Ascending aorta (tissue), 2 donors: ENCODE measurements at regions not wholly inside any gene's neighbourhood (a gene's known extent, or its start where the extent isn't known, plus 50 kb on each side); places are given as distances from the start of the nearest gene placed in this dataset.

Experiments used
- DNase-seq, 2 donors: peaks; one replicate each; pipeline ENCODE4 v3.0.0-alpha.2; 2019; ENCODE audit warnings: low spot score in 2 of 2
- H3K27ac ChIP-seq, 2 donors: fragments of 200-600 bp; sonication (generic); one replicate each; pipeline ENCODE4 v1.5.1; 2016 to 2017; ENCODE audit warnings: mild to moderate bottlenecking in 1 of 2
- H3K27me3 ChIP-seq: fragments of 200-600 bp; sonication (generic); one replicate; pipeline ENCODE4 v1.5.1; 2017
- H3K36me3 ChIP-seq, 2 donors: fragments of 200-600 bp; sonication (generic); one replicate each; pipeline ENCODE4 v1.5.1; 2016
- H3K4me1 ChIP-seq, 2 donors: fragments of 200-600 bp; sonication (generic); one replicate each; pipeline ENCODE4 v1.5.1; 2016 to 2017; ENCODE audit warnings: mild to moderate bottlenecking in 1 of 2
- H3K4me3 ChIP-seq, 2 donors: fragments of 200-600 bp; sonication (generic); one replicate each; pipeline ENCODE4 v1.5.1; 2016 to 2017; ENCODE audit warnings: mild to moderate bottlenecking in 1 of 2
- H3K9me3 ChIP-seq, 2 donors: fragments of 200-600 bp; sonication (generic); one replicate each; pipeline ENCODE4 v1.5.1; 2016
- intact Hi-C: fragments of 100-400 bp; cut with DNase I; formaldehyde crosslinking; loops from one replicate; pipeline ENCODE4 v1.15.1; 2023
- TF ChIP-seq, protein P1 (sequence below), 3 experiments: fragments of 200-600 bp in 2 of 3; fragments of 450-650 bp in 1 of 3; sonication (generic) in 2 of 3; IDR thresholded peaks; one replicate each; pipeline ENCODE4 v1.5.1; 2016 to 2019; ENCODE audit warnings: antibody characterized with exemption in 3 of 3, mild to moderate bottlenecking in 1 of 3, moderate library complexity in 1 of 3

DNA sequence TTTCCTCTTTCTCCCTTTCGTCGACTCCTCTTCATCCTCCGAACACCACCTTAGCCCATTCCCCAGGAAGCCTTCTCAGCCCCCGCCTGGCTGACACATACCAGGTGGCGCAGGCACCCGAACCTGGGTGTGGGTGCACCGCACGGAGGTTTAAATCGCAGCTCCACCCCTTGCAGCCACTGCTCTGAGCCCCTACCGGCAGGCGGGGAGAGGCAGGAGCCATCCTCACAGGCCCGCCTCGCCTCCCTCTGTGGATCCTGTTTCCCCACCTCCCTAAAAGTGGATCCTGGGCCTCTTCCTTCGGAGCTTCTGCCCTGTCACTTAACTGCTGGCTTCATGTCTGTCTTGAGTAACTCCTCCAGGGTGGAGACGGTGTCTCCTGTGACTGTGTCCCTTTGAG, 110.7 kb downstream of the OLFM1 start:
- Histone ChIP-seq H3K36me3 (no peaks in the 10 kb centered on the region), H3K4me1 (no peaks in the 10 kb centered on the region), H3K27me3 (no peaks in the 10 kb centered on the region), H3K4me3 (no peak overlapping the region), H3K9me3 (no peaks in the 10 kb centered on the region), H3K27ac (no peak overlapping the region)
- intact Hi-C loops: no loop called here
- no peak for DNase-seq
- TF ChIP-seq, protein P1, sequence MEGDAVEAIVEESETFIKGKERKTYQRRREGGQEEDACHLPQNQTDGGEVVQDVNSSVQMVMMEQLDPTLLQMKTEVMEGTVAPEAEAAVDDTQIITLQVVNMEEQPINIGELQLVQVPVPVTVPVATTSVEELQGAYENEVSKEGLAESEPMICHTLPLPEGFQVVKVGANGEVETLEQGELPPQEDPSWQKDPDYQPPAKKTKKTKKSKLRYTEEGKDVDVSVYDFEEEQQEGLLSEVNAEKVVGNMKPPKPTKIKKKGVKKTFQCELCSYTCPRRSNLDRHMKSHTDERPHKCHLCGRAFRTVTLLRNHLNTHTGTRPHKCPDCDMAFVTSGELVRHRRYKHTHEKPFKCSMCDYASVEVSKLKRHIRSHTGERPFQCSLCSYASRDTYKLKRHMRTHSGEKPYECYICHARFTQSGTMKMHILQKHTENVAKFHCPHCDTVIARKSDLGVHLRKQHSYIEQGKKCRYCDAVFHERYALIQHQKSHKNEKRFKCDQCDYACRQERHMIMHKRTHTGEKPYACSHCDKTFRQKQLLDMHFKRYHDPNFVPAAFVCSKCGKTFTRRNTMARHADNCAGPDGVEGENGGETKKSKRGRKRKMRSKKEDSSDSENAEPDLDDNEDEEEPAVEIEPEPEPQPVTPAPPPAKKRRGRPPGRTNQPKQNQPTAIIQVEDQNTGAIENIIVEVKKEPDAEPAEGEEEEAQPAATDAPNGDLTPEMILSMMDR (IDR thresholded peaks at IDR 0.05): no peak

DNA sequence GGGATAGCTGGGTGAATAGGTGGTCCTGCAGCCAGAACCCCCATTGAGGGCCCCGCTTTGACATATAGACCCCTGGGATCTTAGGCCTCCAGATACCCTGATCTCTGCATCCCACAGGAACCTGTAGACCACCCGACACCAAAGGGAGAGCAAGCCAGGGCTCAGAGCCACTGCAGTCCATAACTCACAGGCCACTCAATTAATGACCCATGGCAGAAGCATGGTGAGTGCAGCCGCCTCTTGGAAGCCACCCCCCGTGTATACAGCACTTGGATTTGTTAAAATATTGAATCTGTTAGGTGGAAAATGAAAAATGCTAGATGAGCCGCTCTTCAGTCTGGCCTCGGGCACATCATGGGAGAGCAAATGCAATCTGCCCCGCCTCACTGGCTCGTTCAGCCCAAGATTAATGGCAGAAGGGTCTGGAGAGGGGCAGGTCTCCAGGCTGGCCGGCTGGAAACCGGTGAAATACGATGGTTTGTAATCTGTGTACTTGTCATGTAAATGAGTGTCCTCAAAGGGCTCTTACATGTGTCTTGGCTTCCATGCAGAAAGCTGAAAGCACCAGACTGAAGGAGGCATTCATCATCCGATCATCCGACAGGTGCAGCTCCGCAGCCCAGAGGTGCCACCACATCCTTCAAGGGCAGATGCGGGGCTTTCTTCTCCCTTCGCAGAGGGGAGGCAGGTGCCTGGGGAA, 111.3 kb downstream of the OLFM1 start:
- DNase-seq: no peak
- no peaks in the 10 kb centered on the region for H3K4me1 ChIP-seq
- no peaks in the 10 kb centered on the region for H3K9me3 ChIP-seq
- H3K27ac ChIP-seq: no peak overlapping the region
- no peak overlapping the region for H3K4me3 ChIP-seq
- intact Hi-C loops: no loop called here
- no peaks in the 10 kb centered on the region for H3K27me3 ChIP-seq
- no peaks in the 10 kb centered on the region for H3K36me3 ChIP-seq
- TF ChIP-seq, protein P1 (IDR thresholded peaks at IDR 0.05): no peak

DNA sequence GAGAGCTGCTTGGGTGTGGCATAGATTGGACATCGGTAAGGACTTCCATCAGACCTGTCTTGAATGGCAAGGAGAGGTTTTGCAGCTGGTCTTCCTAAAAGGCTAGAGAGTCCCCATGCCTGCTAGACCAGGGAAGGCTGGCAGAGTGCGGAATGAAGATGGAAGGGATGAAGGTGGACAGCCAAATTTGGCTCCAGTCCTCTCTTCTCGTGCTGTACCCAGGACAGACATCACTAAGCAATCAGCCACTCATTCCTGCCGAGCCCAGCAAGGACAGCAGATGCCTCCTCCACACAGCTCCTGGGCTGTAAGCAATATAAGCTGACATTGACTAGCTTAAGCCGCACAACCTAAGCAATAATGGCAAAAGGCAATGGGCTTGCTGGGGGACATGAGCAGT, 112.0 kb downstream of the OLFM1 start:
- Histone ChIP-seq H3K4me3 (no peak overlapping the region), H3K27ac (no peak overlapping the region), H3K4me1 (no peaks in the 10 kb centered on the region), H3K27me3 (no peaks in the 10 kb centered on the region), H3K36me3 (no peaks in the 10 kb centered on the region), H3K9me3 (no peaks in the 10 kb centered on the region)
- intact Hi-C loops: no loop called here
- TF ChIP-seq, protein P1 (IDR thresholded peaks at IDR 0.05): no peak
- DNase-seq: no peak

DNA sequence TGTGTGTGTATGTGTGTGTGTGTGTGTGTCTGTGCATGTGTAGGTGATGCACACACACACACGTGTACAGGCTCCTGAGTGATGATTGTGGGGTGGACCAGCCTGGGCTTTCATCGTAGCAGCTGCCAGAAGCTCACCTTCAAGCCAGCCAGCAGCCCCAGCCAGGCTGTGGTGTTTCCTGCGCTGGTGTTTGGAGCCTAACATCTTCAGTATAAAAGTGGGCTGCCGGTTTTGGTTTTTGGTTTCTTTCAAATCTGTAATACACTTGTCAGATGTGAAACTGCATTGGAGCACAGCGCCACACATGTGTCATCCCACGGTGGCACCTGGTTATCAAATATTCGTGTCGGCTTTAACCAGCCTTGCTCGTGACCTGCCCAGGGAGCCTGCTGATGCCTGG, 114.2 kb downstream of the OLFM1 start:
- no peaks in the 10 kb centered on the region for H3K27me3 ChIP-seq

DNA sequence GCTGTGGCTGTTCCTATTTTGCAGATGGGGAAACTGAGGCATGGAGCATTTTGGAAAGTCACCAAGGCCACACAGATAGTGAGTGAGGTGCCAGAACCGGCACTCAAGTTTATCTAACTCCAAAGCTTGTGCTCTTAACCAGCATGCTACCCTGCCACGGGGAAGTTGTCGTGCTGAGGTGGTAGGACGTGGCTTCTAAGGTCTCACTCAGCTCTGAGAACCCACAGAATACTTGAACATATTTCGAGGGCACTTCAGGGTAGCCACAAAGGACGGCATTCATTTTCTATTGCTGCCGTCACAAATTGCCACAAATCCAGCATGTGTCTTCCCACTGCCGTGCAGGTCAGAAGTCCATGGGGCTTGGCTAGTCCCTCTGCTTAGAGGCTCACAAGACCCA, 116.7 kb downstream of the OLFM1 start:
- no peak for DNase-seq
- TF ChIP-seq, protein P1 (IDR thresholded peaks at IDR 0.05): no peak
- Histone ChIP-seq H3K4me3 (no peak overlapping the region), H3K9me3 (no peaks in the 10 kb centered on the region), H3K27ac (no peak overlapping the region), H3K4me1 (no peaks in the 10 kb centered on the region), H3K36me3 (no peaks in the 10 kb centered on the region), H3K27me3 (no peaks in the 10 kb centered on the region)
- intact Hi-C loops: no loop called here

More for the DNA sequence above, 114.2 kb downstream of the OLFM1 start:
- H3K36me3 ChIP-seq: no peaks in the 10 kb centered on the region
- intact Hi-C loops: no loop called here
- H3K4me1 ChIP-seq: no peaks in the 10 kb centered on the region
- no peak for DNase-seq
- no peak overlapping the region for H3K4me3 ChIP-seq
- H3K27ac ChIP-seq: no peak overlapping the region
- H3K9me3 ChIP-seq: no peaks in the 10 kb centered on the region
- TF ChIP-seq, protein P1 (IDR thresholded peaks at IDR 0.05): no peak

DNA sequence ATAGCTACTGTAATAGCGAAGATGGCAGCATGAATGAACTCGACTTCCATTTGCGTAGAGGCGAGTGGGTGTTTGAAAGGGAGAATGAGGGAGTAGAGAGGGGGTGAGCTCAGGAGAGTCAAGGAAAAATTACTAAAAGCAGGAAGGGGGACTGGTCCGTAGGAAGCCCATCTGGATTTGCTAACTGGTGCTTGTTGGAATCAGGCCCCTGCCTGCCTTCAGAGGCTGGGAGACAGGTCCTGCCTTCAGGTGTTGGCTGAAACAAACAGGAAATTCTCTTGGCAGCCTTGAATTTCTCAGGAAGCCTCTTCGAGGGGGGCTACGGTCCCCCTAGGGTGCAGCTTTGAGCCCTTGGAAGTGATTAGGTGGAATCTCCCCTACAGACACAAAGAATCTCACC, 121.7 kb downstream of the OLFM1 start:
- Histone ChIP-seq H3K27me3 (no peaks in the 10 kb centered on the region), H3K4me1 (no peaks in the 10 kb centered on the region), H3K36me3 (no peaks in the 10 kb centered on the region), H3K9me3 (no peaks in the 10 kb centered on the region), H3K4me3 (no peak overlapping the region), H3K27ac (no peak overlapping the region)
- intact Hi-C loops: no loop called here
- DNase-seq: no peak
- TF ChIP-seq, protein P1 (IDR thresholded peaks at IDR 0.05): no peak
